Heart left ventricle (tissue), 16 donors: ENCODE measurements at regions not wholly inside any gene's neighbourhood (a gene's known extent, or its start where the extent isn't known, plus 50 kb on each side); places are given as distances from the start of the nearest gene placed in this dataset.

Experiments used
- ATAC-seq, 4 donors: fragments of 200-7000 bp; cut with Tn5 transposase; one replicate each; pipeline ENCODE4 v1.9.1; 2020 to 2022; ENCODE audit warnings: moderate library complexity in 4 of 4, mild to moderate bottlenecking in 3 of 4, moderate number of reproducible peaks in 1 of 4
- DNase-seq, 5 donors: peaks; one replicate each; pipeline ENCODE4 v3.0.0-alpha.2; 2020
- H3K27ac ChIP-seq, 12 donors: fragments of 200-600 bp; sonication (generic) in 4 of 12; one replicate each; pipeline versions ENCODE4 v1.5.0 to v1.8.0; 2016 to 2022; ENCODE audit warnings: mild to moderate bottlenecking in 2 of 12
- H3K27me3 ChIP-seq, 9 donors: fragments of 200-600 bp; sonication (generic) in 2 of 9; one replicate each; pipeline versions ENCODE4 v1.5.1 to v1.8.0; 2016 to 2022; ENCODE audit warnings: mild to moderate bottlenecking in 3 of 9
- H3K36me3 ChIP-seq, 9 donors: fragments of 200-600 bp; sonication (generic) in 2 of 9; one replicate each; pipeline versions ENCODE4 v1.5.0 to v1.8.0; 2018 to 2022; ENCODE audit warnings: mild to moderate bottlenecking in 2 of 9
- H3K4me1 ChIP-seq, 12 donors: fragments of 200-600 bp; sonication (generic) in 4 of 12; one replicate each; pipeline versions ENCODE4 v1.5.0 to v1.8.0; 2016 to 2022; ENCODE audit warnings: mild to moderate bottlenecking in 3 of 12
- H3K4me3 ChIP-seq, 12 donors: fragments of 200-600 bp; sonication (generic) in 4 of 12; one replicate each; pipeline versions ENCODE4 v1.5.0 to v1.8.0; 2017 to 2022; ENCODE audit warnings: mild to moderate bottlenecking in 9 of 12, moderate library complexity in 4 of 12
- H3K9me3 ChIP-seq, 12 donors: fragments of 200-600 bp; sonication (generic) in 4 of 12; one replicate each; pipeline versions ENCODE4 v1.5.0 to v1.8.0; 2016 to 2022; ENCODE audit warnings: mild to moderate bottlenecking in 1 of 12
- POLR2A ChIP-seq, 2 donors: fragments of 450-650 bp; IDR thresholded peaks; one replicate each; pipeline ENCODE4 v1.6.1; 2017; ENCODE audit warnings: antibody characterized with exemption in 2 of 2, mild to moderate bottlenecking in 2 of 2, moderate library complexity in 2 of 2
- WGBS, 4 donors: extraction: QIAGEN DNeasy Blood & Tissue Kit in 2 of 4; methylation state at CpG; one replicate each; pipeline versions ENCODE4 v1.1.5 to v1.1.7; 2013 to 2018; 5-methylcytosine and 5-hydroxymethylcytosine counted together
- intact Hi-C, 10 donors: fragments of 100-400 bp; cut with DNase I; formaldehyde crosslinking; loops; one replicate each; pipeline versions ENCODE4 v1.11.1 to v1.14.2; 2022
- TF ChIP-seq, protein P1 (sequence below), 12 donors: fragments of 200-600 bp; sonication (generic) in 4 of 12; IDR thresholded peaks; one replicate each; pipeline versions ENCODE4 v1.5.0 to v1.8.0; 2018 to 2022; ENCODE audit warnings: antibody characterized with exemption in 12 of 12, mild to moderate bottlenecking in 5 of 12
- donor health status: ischemic (EF 13 %, LVEDD 7.1; RV severe dilation, severe dysfunction).
- donor health status: healthy with polysubstance abuse.
- donor health status: DM: no; HTN: yes; CAD: no.
- donor health status: DM: no; HTN: no; CAD: no.
- donor health status: ischemic (EF 25% LVEDD 6.9; RV normal size, moderate dysfunction).
- donor health status: ischemic (EF 25% LVEDD 5.7; RV mildly dilated, moderate dysfunction).
- donor health status: healthy.
- donor health status: DM: yes; HTN: yes; CAD: no.
- donor health status: ischemic (EF 35%, LVEDD 5.7; RV mildly dilated, moderate dysfunction).
- donor health status: nonischemic (EF 11% LVEDD 7.7; RV severe dilation, severe dysfunction).
- donor health status: DM: yes; HTN: yes; CAD: no.
- donor health status: PGD.
- donor health status: ischemic (EF 29% LVEDD 5.4; RV normal size, mild dysfunction).
- donor health status: nonischemic (EF 23%, LVEDD 6.1; RV moderate dilation, normal function).

DNA sequence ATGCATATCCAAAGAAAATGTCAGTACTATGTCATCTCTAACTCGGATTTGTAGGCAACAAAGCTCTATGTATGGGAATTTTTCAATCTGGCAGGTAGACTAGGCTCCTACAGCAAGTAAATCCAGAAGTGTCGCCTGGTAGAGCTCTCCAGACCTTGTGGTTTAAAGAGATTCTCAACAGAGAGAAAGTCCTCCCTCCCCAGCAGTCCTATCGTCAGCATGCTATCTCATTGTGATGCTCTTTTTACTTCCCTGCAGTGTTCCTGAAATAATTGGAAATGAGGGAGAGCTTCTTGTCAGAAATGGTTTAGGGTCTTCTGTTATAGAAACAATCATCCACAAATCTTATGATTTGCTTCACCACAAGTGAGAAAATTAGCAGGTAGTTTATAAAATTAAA lies 395.4 kb downstream of the FRK start:
- ATAC-seq: no peak
- Histone ChIP-seq H3K27me3 (no peaks in the 10 kb centered on the region), H3K4me3 (no peak overlapping the region), H3K9me3 (no peaks in the 10 kb centered on the region), H3K4me1 (no peaks in the 10 kb centered on the region), H3K36me3 (no peaks in the 10 kb centered on the region), H3K27ac (no peak overlapping the region)
- TF ChIP-seq, protein P1, sequence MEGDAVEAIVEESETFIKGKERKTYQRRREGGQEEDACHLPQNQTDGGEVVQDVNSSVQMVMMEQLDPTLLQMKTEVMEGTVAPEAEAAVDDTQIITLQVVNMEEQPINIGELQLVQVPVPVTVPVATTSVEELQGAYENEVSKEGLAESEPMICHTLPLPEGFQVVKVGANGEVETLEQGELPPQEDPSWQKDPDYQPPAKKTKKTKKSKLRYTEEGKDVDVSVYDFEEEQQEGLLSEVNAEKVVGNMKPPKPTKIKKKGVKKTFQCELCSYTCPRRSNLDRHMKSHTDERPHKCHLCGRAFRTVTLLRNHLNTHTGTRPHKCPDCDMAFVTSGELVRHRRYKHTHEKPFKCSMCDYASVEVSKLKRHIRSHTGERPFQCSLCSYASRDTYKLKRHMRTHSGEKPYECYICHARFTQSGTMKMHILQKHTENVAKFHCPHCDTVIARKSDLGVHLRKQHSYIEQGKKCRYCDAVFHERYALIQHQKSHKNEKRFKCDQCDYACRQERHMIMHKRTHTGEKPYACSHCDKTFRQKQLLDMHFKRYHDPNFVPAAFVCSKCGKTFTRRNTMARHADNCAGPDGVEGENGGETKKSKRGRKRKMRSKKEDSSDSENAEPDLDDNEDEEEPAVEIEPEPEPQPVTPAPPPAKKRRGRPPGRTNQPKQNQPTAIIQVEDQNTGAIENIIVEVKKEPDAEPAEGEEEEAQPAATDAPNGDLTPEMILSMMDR (IDR thresholded peaks at IDR 0.05): no peak
- no peak for TF ChIP-seq POLR2A (IDR thresholded peaks at IDR 0.05)
- intact Hi-C loops: no loop called here
- WGBS, 4 donors: 56 to 69% (median 60%) methylated on average over 3 of the region's 3 CpGs
- DNase-seq: no peak

DNA sequence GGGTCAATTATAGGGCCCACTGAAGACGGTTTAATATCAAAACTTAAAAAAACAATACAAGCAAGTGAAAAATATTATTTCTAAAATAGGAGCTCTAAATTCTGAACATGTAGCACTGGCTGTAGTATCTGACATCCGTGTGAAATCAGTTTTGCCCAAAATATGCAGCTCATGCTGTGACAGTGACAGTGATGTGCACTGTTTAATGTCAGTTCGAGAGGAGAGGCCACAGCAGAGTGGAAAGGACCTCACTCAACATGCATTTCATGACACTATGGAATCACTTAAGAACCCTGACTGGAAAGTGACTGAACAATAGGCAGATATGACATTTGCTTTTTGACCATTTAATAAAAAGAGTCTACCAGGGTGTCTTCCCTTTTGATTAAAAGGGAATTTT lies 397.0 kb downstream of the FRK start:
- DNase-seq: no peak
- Histone ChIP-seq H3K9me3 (no peaks in the 10 kb centered on the region), H3K27ac (no peak overlapping the region), H3K36me3 (no peaks in the 10 kb centered on the region), H3K4me3 (no peak overlapping the region), H3K4me1 (no peaks in the 10 kb centered on the region), H3K27me3 (no peaks in the 10 kb centered on the region)
- TF ChIP-seq, protein P1 (IDR thresholded peaks at IDR 0.05): no peak
- no peak for TF ChIP-seq POLR2A (IDR thresholded peaks at IDR 0.05)
- intact Hi-C loops: no loop called here
- 43 to 61% (median 51%) methylated on average over 3 of the region's 3 CpGs for WGBS, 4 donors
- ATAC-seq: no peak

DNA sequence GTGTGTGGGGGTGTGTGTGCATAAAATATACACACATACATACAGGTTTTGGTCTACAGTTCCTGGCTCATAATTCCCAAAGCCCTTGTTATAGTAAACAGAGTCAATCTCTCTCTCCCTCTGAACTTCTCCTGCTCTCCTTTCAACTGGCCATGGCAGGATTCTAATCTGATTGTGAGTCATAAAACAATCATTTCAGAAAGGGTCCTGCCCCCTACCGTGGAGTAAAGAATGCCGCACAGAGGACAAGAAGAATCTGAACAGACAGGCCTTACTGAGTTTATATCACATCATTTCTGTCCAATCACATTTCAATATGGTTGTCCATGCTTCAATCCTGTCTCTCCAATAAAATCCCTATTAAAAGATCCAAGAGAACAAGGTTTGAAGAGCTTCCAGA lies 416.9 kb downstream of the FRK start:
- ATAC-seq: no peak
- TF ChIP-seq POLR2A (IDR thresholded peaks at IDR 0.05): no peak
- TF ChIP-seq, protein P1 (IDR thresholded peaks at IDR 0.05): no peak
- no peak for DNase-seq
- Histone ChIP-seq H3K36me3 (no peaks in the 10 kb centered on the region), H3K27me3 (no peaks in the 10 kb centered on the region), H3K27ac (no peak overlapping the region), H3K9me3 (peaks cover 0 to 5% (median 0%) of the 10 kb centered on the region in 12 donors), H3K4me3 (no peak overlapping the region), H3K4me1 (no peaks in the 10 kb centered on the region)
- intact Hi-C loops: no loop called here
- WGBS, 4 donors: 16 to 34% (median 23%) methylated on average over 2 of the region's 2 CpGs

DNA sequence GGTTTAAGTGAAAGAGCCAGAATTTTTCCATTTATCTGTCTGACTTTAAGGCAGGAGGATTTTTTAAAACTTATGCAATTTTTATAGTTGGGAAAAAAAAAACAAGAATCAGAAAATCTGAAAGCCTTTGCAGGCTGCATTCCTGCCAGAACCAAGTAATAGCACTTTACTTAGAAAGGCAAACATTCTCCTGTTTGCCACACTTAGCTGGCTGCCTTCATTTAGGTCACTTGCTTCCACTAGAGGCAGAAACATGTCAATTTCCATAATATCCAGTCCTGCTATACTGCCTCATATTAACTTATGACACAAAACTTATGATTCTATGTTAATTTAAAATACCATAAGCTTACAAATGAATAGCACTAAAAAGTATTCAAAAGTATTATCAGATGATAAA lies 425.8 kb downstream of the FRK start:
- TF ChIP-seq, protein P1 (IDR thresholded peaks at IDR 0.05): no peak
- no peak for TF ChIP-seq POLR2A (IDR thresholded peaks at IDR 0.05)
- H3K36me3 ChIP-seq: no peaks in the 10 kb centered on the region
- intact Hi-C loops: no loop called here
- no peak for DNase-seq
- H3K4me3 ChIP-seq: no peak overlapping the region
- no peaks in the 10 kb centered on the region for H3K9me3 ChIP-seq
- ATAC-seq: no peak
- H3K27ac ChIP-seq: no peak overlapping the region
- H3K4me1 ChIP-seq: no peaks in the 10 kb centered on the region
- H3K27me3 ChIP-seq: no peaks in the 10 kb centered on the region
